Stimulated activated CD8-positive, alpha-beta memory T cell treated with anti-CD3 and anti-CD28 coated beads, Interleukin-4, amount 100 ng/mL, for 24 hours (primary cell): ENCODE measurements at regions not wholly inside any gene's neighbourhood (a gene's known extent, or its start where the extent isn't known, plus 50 kb on each side); places are given as distances from the start of the nearest gene placed in this dataset.
A peak's percentile ranks its signal among the peaks of the same experiment; 100 is the strongest.

Source experiments
- DNase-seq: peaks from one replicate; pipeline ENCODE4 v3.0.0-alpha.2; 2020; ENCODE audit warnings: low read depth

- DNase-seq, result no peak
These were observed 140.4 kb upstream of the IPO9 start for GRCh38 chr1:201688514-201688913.

- no peak for DNase-seq
These were observed 139.3 kb upstream of the IPO9 start for GRCh38 chr1:201689647-201690046.

GRCh38 chr1:201690528-201690927 lies 138.4 kb upstream of the IPO9 start:
- DNase-seq, result no peak

- DNase-seq, result no peak
These were observed 137.0 kb upstream of the IPO9 start for GRCh38 chr1:201691716-201692554.

GRCh38 chr1:201692555-201693394 lies 136.2 kb upstream of the IPO9 start:
- no peak for DNase-seq

- DNase-seq, result no peak
These were observed 134.9 kb upstream of the IPO9 start for GRCh38 chr1:201693890-201694607.

GRCh38 chr1:201694608-201695335 lies 134.2 kb upstream of the IPO9 start:
- no peak for DNase-seq

GRCh38 chr1:201695607-201696006 lies 133.3 kb upstream of the IPO9 start:
- no peak for DNase-seq

GRCh38 chr1:201696217-201696761 lies 132.7 kb upstream of the IPO9 start:
- no peak for DNase-seq

GRCh38 chr1:201697174-201697573 lies 131.8 kb upstream of the IPO9 start:
- no peak for DNase-seq

- DNase-seq, result no peak
These were observed 127.1 kb upstream of the IPO9 start for GRCh38 chr1:201701831-201702230.

GRCh38 chr1:201702936-201703335 lies 126.0 kb upstream of the IPO9 start:
- DNase-seq, result no peak

GRCh38 chr1:201703621-201704438 lies 125.1 kb upstream of the IPO9 start:
- peak; percentile 45 for DNase-seq

GRCh38 chr1:201704439-201704792 lies 124.5 kb upstream of the IPO9 start:
- no peak for DNase-seq

- no peak for DNase-seq
These were observed 123.6 kb upstream of the IPO9 start for GRCh38 chr1:201705389-201705788.

- DNase-seq, result no peak
These were observed 122.8 kb upstream of the IPO9 start for GRCh38 chr1:201706109-201706508.

- DNase-seq, result no peak
These were observed 121.9 kb upstream of the IPO9 start for GRCh38 chr1:201707027-201707426.

- no peak for DNase-seq
These were observed 121.3 kb upstream of the IPO9 start for GRCh38 chr1:201707656-201708055.

GRCh38 chr1:201708085-201708512 lies 120.9 kb upstream of the IPO9 start:
- no peak for DNase-seq

GRCh38 chr1:201708691-201709090 lies 120.3 kb upstream of the IPO9 start:
- DNase-seq, result no peak
